Fibroblast of lung (primary cell): ENCODE measurements at regions not wholly inside any gene's neighbourhood (a gene's known extent, or its start where the extent isn't known, plus 50 kb on each side); places are given as distances from the start of the nearest gene placed in this dataset.

ENCODE experiments used
- DNase-seq, 2 donors: peaks; one replicate each; pipeline versions ENCODE4 v3.0.0 to v3.0.0-alpha.2; 2010; ENCODE audit warnings: low read depth in 2 of 2
- H2AFZ ChIP-seq: 2 replicates; pipeline ENCODE4 v1.5.1; 2012; ENCODE audit warnings: low read length, control low read depth, inconsistent platforms
- H3K27ac ChIP-seq: 2 replicates; pipeline ENCODE4 v1.5.1; 2011; ENCODE audit warnings: low read length, control low read depth; ENCODE audit not compliant: insufficient read depth
- H3K27me3 ChIP-seq: 2 replicates; pipeline ENCODE4 v1.5.1; 2011; ENCODE audit warnings: mild to moderate bottlenecking, low read length; ENCODE audit not compliant: control insufficient read depth, insufficient read depth
- H3K36me3 ChIP-seq: 2 replicates; pipeline ENCODE4 v1.5.1; 2011; ENCODE audit warnings: low read length; ENCODE audit not compliant: control insufficient read depth, insufficient read depth
- H3K4me1 ChIP-seq: 2 replicates; pipeline ENCODE4 v1.5.1; 2011; ENCODE audit warnings: low read length; ENCODE audit not compliant: control insufficient read depth, insufficient read depth; ENCODE audit errors: extremely low read depth
- H3K4me2 ChIP-seq: 2 replicates; pipeline ENCODE4 v1.5.1; 2011; ENCODE audit warnings: low read length, control low read depth; ENCODE audit not compliant: insufficient read depth; ENCODE audit errors: extremely low read depth
- H3K4me3 ChIP-seq, 4 experiments: fragments of 200-600 bp in 1 of 4; sonication (generic) in 1 of 4; replicated peaks in 1 of 4; 2 replicates each; pipeline ENCODE4 v1.5.1; 2011 to 2016; ENCODE audit warnings: low read length in 4 of 4, low read depth in 3 of 4, mild to moderate bottlenecking in 3 of 4, control low read depth in 2 of 4, inconsistent platforms in 1 of 4, mixed read lengths in 1 of 4; ENCODE audit not compliant: insufficient read depth in 1 of 4; ENCODE audit errors: control extremely low read depth in 1 of 4
- H3K79me2 ChIP-seq: 2 replicates; pipeline ENCODE4 v1.5.1; 2012; ENCODE audit warnings: mild to moderate bottlenecking, low read length, inconsistent platforms; ENCODE audit not compliant: control insufficient read depth, insufficient read depth
- H3K9ac ChIP-seq: 2 replicates; pipeline ENCODE4 v1.5.1; 2011; ENCODE audit warnings: mild to moderate bottlenecking, low read length, control low read depth; ENCODE audit not compliant: insufficient read depth
- H3K9me3 ChIP-seq: 2 replicates; pipeline ENCODE4 v1.5.1; 2012; ENCODE audit warnings: low read depth, low read length; ENCODE audit not compliant: control insufficient read depth, insufficient read depth
- H4K20me1 ChIP-seq: 2 replicates; pipeline ENCODE4 v1.5.1; 2011; ENCODE audit warnings: low read length; ENCODE audit not compliant: control insufficient read depth, insufficient read depth; ENCODE audit errors: extremely low read depth
- CTCF ChIP-seq, 2 donors: IDR thresholded peaks in 1 of 2; conservative IDR thresholded peaks in 1 of 2; 1 replicate in 1 of 2; 2 replicates in 1 of 2; pipeline ENCODE4 v1.5.1; 2011 to 2012; ENCODE audit warnings: low read length in 2 of 2, control low read depth in 1 of 2, inconsistent platforms in 1 of 2, low read depth in 1 of 2, mild to moderate bottlenecking in 1 of 2
- EZH2 ChIP-seq: IDR thresholded peaks from 2 replicates; pipeline ENCODE4 v1.5.1; 2012; ENCODE audit warnings: low read length, control low read depth, mild to moderate bottlenecking; ENCODE audit errors: missing control alignments

- Histone ChIP-seq H4K20me1 (no peaks in the 10 kb centered on the region), H3K27ac (no peak overlapping the region), H3K4me2 (no peak overlapping the region), H3K4me1 (no peaks in the 10 kb centered on the region), H3K27me3 (no peaks in the 10 kb centered on the region), H2AFZ (no peak overlapping the region), H3K9ac (no peak overlapping the region), H3K9me3 (no peaks in the 10 kb centered on the region), H3K4me3 (no peak overlapping the region), H3K36me3 (no peaks in the 10 kb centered on the region), H3K79me2 (no peaks in the 10 kb centered on the region)
- DNase-seq = no peak
- TF ChIP-seq CTCF (conservative IDR thresholded peaks at IDR 0.05 in 1 of 2, IDR thresholded peaks at IDR 0.05 in 1 of 2; ENCODE audit: low read depth in 1 of 2, low read length in 2 of 2) (no peak), EZH2 (no peak)
Measured at GRCh38 chr5:121171361-121171760, 680.3 kb upstream of the FTMT start.

DNA sequence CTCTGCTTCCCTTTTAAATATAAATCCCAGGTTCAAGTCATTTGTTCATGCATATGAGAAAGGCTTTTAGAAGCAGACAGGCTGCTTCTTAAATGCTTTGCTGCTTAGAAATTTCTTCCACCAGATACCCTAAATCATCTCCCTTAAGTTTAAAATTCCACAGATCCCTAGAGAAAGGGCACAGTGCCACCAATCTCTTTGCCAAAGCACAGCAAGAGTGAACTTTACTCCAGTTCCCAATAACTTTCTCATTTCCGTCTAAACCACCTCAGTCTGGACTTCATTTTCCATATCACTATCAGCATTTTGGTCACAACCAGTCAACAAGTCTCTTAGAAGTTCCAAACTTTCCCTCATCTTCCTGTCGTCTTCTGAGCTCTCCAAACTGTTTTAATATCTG, 679.8 kb upstream of the FTMT start:
- Histone ChIP-seq H3K4me1 (no peaks in the 10 kb centered on the region), H3K36me3 (no peaks in the 10 kb centered on the region), H3K4me3 (no peak overlapping the region), H3K27me3 (no peaks in the 10 kb centered on the region), H3K9me3 (no peaks in the 10 kb centered on the region), H4K20me1 (no peaks in the 10 kb centered on the region), H2AFZ (no peak overlapping the region), H3K79me2 (no peaks in the 10 kb centered on the region), H3K4me2 (no peak overlapping the region), H3K9ac (no peak overlapping the region), H3K27ac (no peak overlapping the region)
- peak; percentile 2 to 31 for DNase-seq
- TF ChIP-seq EZH2 = no peak
- TF ChIP-seq CTCF (conservative IDR thresholded peaks at IDR 0.05 in 1 of 2, IDR thresholded peaks at IDR 0.05 in 1 of 2; ENCODE audit: low read depth in 1 of 2, low read length in 2 of 2) = no peak

DNA sequence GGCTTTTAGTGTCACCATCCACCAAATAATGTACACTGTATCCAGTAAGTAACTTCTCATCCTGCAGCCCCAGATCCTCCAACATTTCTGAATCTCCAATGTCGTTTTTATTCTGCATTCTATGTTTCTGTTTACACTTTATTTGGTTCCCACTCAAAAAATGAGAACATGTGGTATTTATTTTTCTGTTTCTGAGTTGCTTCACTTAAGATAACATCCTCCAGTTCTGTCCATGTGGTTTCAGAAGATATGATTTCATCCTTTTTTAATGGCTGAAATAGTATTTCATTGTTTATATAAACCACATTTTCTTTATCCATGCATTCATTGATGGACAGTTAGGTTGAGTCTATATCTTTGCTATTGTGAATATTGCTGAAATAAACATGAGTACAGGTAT, 677.3 kb upstream of the FTMT start:
- H3K9me3 ChIP-seq = no peaks in the 10 kb centered on the region
- no peak overlapping the region for H3K27ac ChIP-seq
- H2AFZ ChIP-seq = no peak overlapping the region
- no peak overlapping the region for H3K4me2 ChIP-seq
- DNase-seq = peak in 1 of 2 donors; percentile 54
- H3K36me3 ChIP-seq = no peaks in the 10 kb centered on the region
- TF ChIP-seq CTCF (conservative IDR thresholded peaks at IDR 0.05 in 1 of 2, IDR thresholded peaks at IDR 0.05 in 1 of 2; ENCODE audit: low read depth in 1 of 2, low read length in 2 of 2) (no peak), EZH2 (no peak)
- no peaks in the 10 kb centered on the region for H3K27me3 ChIP-seq
- H4K20me1 ChIP-seq = no peaks in the 10 kb centered on the region
- no peak overlapping the region for H3K9ac ChIP-seq
- no peaks in the 10 kb centered on the region for H3K79me2 ChIP-seq
- H3K4me1 ChIP-seq = no peaks in the 10 kb centered on the region
- no peak overlapping the region for H3K4me3 ChIP-seq
